ENCODE measurements at regions not wholly inside any gene's neighbourhood (a gene's known extent, or its start where the extent isn't known, plus 50 kb on each side); places are given as distances from the start of the nearest gene placed in this dataset.

DNA sequence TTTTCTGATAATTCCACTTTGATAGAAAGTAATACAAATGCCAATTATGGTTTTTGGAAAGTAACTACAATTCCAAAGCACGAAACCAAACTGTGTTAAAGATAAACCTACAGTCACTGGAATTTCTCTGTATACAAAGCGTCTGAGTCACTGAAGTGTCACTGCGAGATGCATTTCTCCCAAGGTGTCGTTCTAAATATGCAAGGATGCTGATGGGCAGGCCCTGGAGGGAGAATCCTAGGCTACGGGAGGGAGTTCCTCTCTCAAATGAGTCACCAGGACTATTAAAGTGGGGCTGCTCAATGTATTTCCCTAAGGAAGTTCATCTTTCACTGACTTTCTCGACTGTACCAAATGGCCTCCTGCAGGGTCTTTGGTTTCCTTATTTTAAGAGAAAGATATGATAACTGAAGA lies 163.8 kb upstream of the STK17B start:
- no peaks in the 10 kb centered on the region for H3K36me3 Mint-ChIP-seq
- peaks cover 0 to 6% (median 3%) of the 10 kb centered on the region in 3 donors for H3K4me1 Mint-ChIP-seq
- H3K27ac Mint-ChIP-seq = no peak overlapping the region
- Histone ChIP-seq H3K4me1 (ENCODE audit: control insufficient read depth in 1 of 2, extremely low read depth in 1 of 2, insufficient read depth in 2 of 2, low read length in 2 of 2) (no peaks in the 10 kb centered on the region), H3K27ac (ENCODE audit: low read length) (no peak overlapping the region), H3K27me3 (replicated peaks in 1 of 2; ENCODE audit: control insufficient read depth in 2 of 2, extremely low read depth in 1 of 2, insufficient read depth in 2 of 2, low read length in 1 of 2) (no peaks in the 10 kb centered on the region), H3K9me3 (no peaks in the 10 kb centered on the region), H3K4me3 (ENCODE audit: control insufficient read depth in 1 of 2, extremely low read depth in 1 of 2, low read length in 1 of 2) (no peak overlapping the region), H3K36me3 (ENCODE audit: control insufficient read depth in 2 of 2, extremely low read depth in 1 of 2, insufficient read depth in 1 of 2, low read length in 1 of 2) (no peaks in the 10 kb centered on the region)
- no peak for ATAC-seq (replicated peaks in 1 of 4)
- no peaks in the 10 kb centered on the region for H3K9me3 Mint-ChIP-seq
- POLR2A ChIA-PET = no interaction called here
- peaks cover 0 to 5% of the 10 kb centered on the region in 2 donors for H3K27me3 Mint-ChIP-seq
- no peak for DNase-seq
- 88% methylated on average over 5 of the region's 6 CpGs for WGBS (ENCODE audit: insufficient coverage)
- CTCF ChIA-PET = interaction anchor here (0.5 to 1.6 kb wide), 4 partner anchors 12 to 267 kb away, joined by 3 to 4 read pairs (median 3); partner anchors contain the start of gene DNAH7 (in 1 of the 2)
- H3K4me3 Mint-ChIP-seq = no peak overlapping the region

DNA sequence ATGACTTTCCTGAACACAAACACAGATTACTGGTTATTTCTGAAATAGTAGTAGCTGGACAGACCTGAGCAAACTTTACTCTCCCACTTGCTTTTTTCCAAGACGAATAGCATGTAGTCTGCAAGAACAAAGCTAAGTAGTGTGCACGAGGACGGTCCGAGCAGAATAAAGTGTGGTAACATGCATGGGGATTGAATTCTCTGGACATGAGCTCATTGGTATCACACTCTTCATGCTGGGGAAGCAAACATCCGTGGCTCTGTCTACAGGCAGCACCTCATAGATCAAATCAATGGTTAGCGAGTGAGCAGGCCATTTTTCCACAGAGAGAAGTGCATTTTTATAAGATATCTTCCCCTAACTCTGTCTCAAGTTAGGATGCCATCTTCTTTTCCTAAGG lies 164.8 kb upstream of the STK17B start:
- no peaks in the 10 kb centered on the region for H3K27me3 ChIP-seq (replicated peaks in 1 of 2; ENCODE audit: control insufficient read depth in 2 of 2, extremely low read depth in 1 of 2, insufficient read depth in 2 of 2, low read length in 1 of 2)
- no peak overlapping the region for H3K4me3 ChIP-seq (ENCODE audit: control insufficient read depth in 1 of 2, extremely low read depth in 1 of 2, low read length in 1 of 2)
- 81% methylated on average over 5 of the region's 6 CpGs for WGBS (ENCODE audit: insufficient coverage)
- ChIA-PET POLR2A (interaction anchor here in 1 of 2 donors (0.6 kb wide), 1 partner anchor 15 kb away, joined by 3 read pairs; no protein-coding TSS in a partner anchor), CTCF (interaction anchor here (0.8 to 2.4 kb wide), 8 partner anchors 12 to 268 kb away, joined by 3 to 35 read pairs (median 10); partner anchors contain the start of gene DNAH7 (in 1 of the 2))
- no peak overlapping the region for H3K4me3 Mint-ChIP-seq
- no peaks in the 10 kb centered on the region for H3K9me3 ChIP-seq
- no peak overlapping the region for H3K27ac ChIP-seq (ENCODE audit: low read length)
- ATAC-seq (replicated peaks in 1 of 4) (no peak), DNase-seq (no peak)
- no peaks in the 10 kb centered on the region for H3K36me3 Mint-ChIP-seq
- H3K9me3 Mint-ChIP-seq = no peaks in the 10 kb centered on the region
- H3K36me3 ChIP-seq (ENCODE audit: control insufficient read depth in 2 of 2, extremely low read depth in 1 of 2, insufficient read depth in 1 of 2, low read length in 1 of 2) = no peaks in the 10 kb centered on the region
- H3K27me3 Mint-ChIP-seq = peaks cover 0 to 5% of the 10 kb centered on the region in 2 donors
- H3K4me1 Mint-ChIP-seq = peaks cover 0 to 6% (median 3%) of the 10 kb centered on the region in 3 donors
- no peaks in the 10 kb centered on the region for H3K4me1 ChIP-seq (ENCODE audit: control insufficient read depth in 1 of 2, extremely low read depth in 1 of 2, insufficient read depth in 2 of 2, low read length in 2 of 2)
- H3K27ac Mint-ChIP-seq = no peak overlapping the region

DNA sequence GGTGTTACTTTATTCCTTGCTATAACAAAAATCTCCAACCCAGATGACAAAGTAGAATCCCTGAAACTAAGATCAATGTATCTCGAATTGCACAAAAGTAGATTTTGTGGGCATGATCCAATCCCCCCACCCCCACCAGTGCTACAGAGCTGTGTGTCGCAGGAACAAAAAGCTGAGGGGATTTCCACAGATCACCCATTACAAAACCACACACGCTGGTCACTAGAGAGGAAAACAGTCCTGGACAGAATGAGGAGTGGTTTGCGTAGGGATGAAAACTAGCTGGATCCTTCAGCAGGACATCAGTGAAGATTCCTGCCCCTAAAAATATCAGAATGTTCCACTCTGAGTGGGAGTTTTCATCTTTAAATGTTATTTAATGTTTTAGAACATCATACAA lies 165.3 kb upstream of the STK17B start:
- no peaks in the 10 kb centered on the region for H3K36me3 Mint-ChIP-seq
- H3K27ac Mint-ChIP-seq = no peak overlapping the region
- no CpG with 5 or more reads among the region's 4 CpGs for WGBS (ENCODE audit: insufficient coverage)
- ChIA-PET CTCF (interaction anchor here (0.5 to 2.4 kb wide), 16 partner anchors 11 to 672 kb away, joined by 3 to 35 read pairs (median 4); partner anchors contain the start of gene DNAH7 (in 1 of the 2)), POLR2A (interaction anchor here (0.6 to 1.0 kb wide), 4 partner anchors 15 to 280 kb away, joined by 3 to 4 read pairs (median 4); no protein-coding TSS in a partner anchor)
- H3K4me1 Mint-ChIP-seq = peaks cover 0 to 6% (median 3%) of the 10 kb centered on the region in 3 donors
- H3K27me3 Mint-ChIP-seq = peaks cover 0 to 5% of the 10 kb centered on the region in 2 donors
- H3K27me3 ChIP-seq (replicated peaks in 1 of 2; ENCODE audit: control insufficient read depth in 2 of 2, extremely low read depth in 1 of 2, insufficient read depth in 2 of 2, low read length in 1 of 2) = no peaks in the 10 kb centered on the region
- no peaks in the 10 kb centered on the region for H3K4me1 ChIP-seq (ENCODE audit: control insufficient read depth in 1 of 2, extremely low read depth in 1 of 2, insufficient read depth in 2 of 2, low read length in 2 of 2)
- no peaks in the 10 kb centered on the region for H3K9me3 Mint-ChIP-seq
- H3K4me3 Mint-ChIP-seq = no peak overlapping the region
- H3K36me3 ChIP-seq (ENCODE audit: control insufficient read depth in 2 of 2, extremely low read depth in 1 of 2, insufficient read depth in 1 of 2, low read length in 1 of 2) = no peaks in the 10 kb centered on the region
- H3K4me3 ChIP-seq (ENCODE audit: control insufficient read depth in 1 of 2, extremely low read depth in 1 of 2, low read length in 1 of 2) = no peak overlapping the region
- H3K9me3 ChIP-seq = no peaks in the 10 kb centered on the region
- no peak overlapping the region for H3K27ac ChIP-seq (ENCODE audit: low read length)
- ATAC-seq (replicated peaks in 1 of 4) (no peak), DNase-seq (peak in 1 of 35 experiments; percentile 16)

DNA sequence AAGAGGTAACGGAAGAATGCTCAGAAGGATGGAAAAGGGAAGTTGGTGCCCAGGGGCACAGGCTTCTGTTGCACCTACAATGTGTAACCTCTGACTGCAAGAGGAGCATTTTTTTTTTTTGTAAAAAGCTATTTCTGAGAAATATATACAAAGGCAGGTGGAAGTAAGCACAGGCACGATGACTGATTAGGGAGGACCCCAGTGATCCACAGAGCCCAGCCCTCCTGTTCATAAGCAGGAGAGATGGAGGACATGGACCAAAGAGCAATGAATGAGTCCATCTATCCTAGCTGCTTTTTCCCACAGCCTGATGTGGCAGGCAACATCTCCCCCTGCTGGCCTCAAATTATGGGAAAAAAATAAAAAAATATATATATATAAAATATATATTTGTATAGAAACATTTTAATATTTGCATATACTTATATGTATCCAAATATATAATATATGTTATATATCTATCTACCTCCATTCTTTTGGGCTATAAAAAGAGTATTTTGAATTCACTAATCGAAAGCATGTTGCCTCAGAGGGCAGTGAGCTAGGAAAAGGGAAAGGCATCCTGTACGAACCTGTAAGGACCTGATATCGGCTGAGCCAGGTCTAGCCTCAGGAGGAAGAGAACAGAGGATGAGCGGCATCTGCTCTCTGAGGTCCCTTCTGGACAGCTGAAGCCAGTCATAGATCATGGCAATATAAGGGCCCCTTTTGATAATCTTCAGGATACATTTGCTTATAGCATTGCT lies 166.0 kb upstream of the STK17B start:
- ATAC-seq (replicated peaks in 1 of 4) (peak in 2 of 4 experiments; percentile 20 to 32), DNase-seq (peak in 12 of 35 experiments; percentile 1 to 60 (median 8))
- H3K4me1 Mint-ChIP-seq = peaks cover 0 to 6% (median 3%) of the 10 kb centered on the region in 3 donors
- H3K27me3 ChIP-seq (replicated peaks in 1 of 2; ENCODE audit: control insufficient read depth in 2 of 2, extremely low read depth in 1 of 2, insufficient read depth in 2 of 2, low read length in 1 of 2) = no peaks in the 10 kb centered on the region
- H3K27ac ChIP-seq (ENCODE audit: low read length) = no peak overlapping the region
- no peaks in the 10 kb centered on the region for H3K9me3 ChIP-seq
- POLR2A ChIA-PET = interaction anchor here (0.6 to 1.0 kb wide), 4 partner anchors 186 to 281 kb away, joined by 3 to 5 read pairs (median 4); no protein-coding TSS in a partner anchor
- CTCF ChIA-PET = interaction anchor here (0.5 to 2.4 kb wide), 20 partner anchors 11 to 673 kb away, joined by 3 to 35 read pairs (median 4); partner anchors contain the start of gene DNAH7 (in 1 of the 2)
- H3K4me3 ChIP-seq (ENCODE audit: control insufficient read depth in 1 of 2, extremely low read depth in 1 of 2, low read length in 1 of 2) = no peak overlapping the region
- H3K36me3 Mint-ChIP-seq = no peaks in the 10 kb centered on the region
- no peaks in the 10 kb centered on the region for H3K36me3 ChIP-seq (ENCODE audit: control insufficient read depth in 2 of 2, extremely low read depth in 1 of 2, insufficient read depth in 1 of 2, low read length in 1 of 2)
- no peak overlapping the region for H3K4me3 Mint-ChIP-seq
- H3K9me3 Mint-ChIP-seq = no peaks in the 10 kb centered on the region
- no peaks in the 10 kb centered on the region for H3K4me1 ChIP-seq (ENCODE audit: control insufficient read depth in 1 of 2, extremely low read depth in 1 of 2, insufficient read depth in 2 of 2, low read length in 2 of 2)
- 76% methylated on average over 4 of the region's 6 CpGs for WGBS (ENCODE audit: insufficient coverage)
- no peak overlapping the region for H3K27ac Mint-ChIP-seq
- peaks cover 0 to 5% of the 10 kb centered on the region in 2 donors for H3K27me3 Mint-ChIP-seq

DNA sequence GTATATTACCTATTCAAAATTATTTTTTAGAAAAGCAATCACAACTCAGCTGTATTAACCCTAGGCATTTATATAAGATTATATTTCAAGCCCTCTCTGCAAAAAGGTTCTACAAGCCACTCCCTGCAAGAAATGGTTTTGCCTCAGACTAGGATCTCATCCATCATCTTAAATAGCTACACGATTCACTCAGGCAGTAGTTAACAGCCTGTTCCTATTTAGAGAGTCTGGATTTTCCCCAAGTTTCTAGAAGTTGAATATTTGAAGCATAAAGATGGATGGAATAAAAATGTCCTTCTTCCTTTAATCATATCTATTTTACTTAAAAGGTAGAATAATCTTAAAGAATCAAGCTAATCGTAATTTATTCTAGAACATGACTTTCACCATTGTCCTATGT lies 167.1 kb upstream of the STK17B start:
- Mint-ChIP-seq H3K4me1 (peaks cover 0 to 6% (median 3%) of the 10 kb centered on the region in 3 donors), H3K36me3 (no peaks in the 10 kb centered on the region), H3K27me3 (peaks cover 0 to 5% of the 10 kb centered on the region in 2 donors), H3K27ac (no peak overlapping the region), H3K4me3 (no peak overlapping the region), H3K9me3 (no peaks in the 10 kb centered on the region)
- ChIA-PET CTCF (interaction anchor here (0.6 to 1.5 kb wide), 7 partner anchors 9 to 679 kb away, joined by 3 to 6 read pairs (median 3); no protein-coding TSS in a partner anchor), POLR2A (no interaction called here)
- Histone ChIP-seq H3K9me3 (no peaks in the 10 kb centered on the region), H3K36me3 (ENCODE audit: control insufficient read depth in 2 of 2, extremely low read depth in 1 of 2, insufficient read depth in 1 of 2, low read length in 1 of 2) (no peaks in the 10 kb centered on the region), H3K4me1 (ENCODE audit: control insufficient read depth in 1 of 2, extremely low read depth in 1 of 2, insufficient read depth in 2 of 2, low read length in 2 of 2) (no peaks in the 10 kb centered on the region), H3K27ac (ENCODE audit: low read length) (no peak overlapping the region), H3K27me3 (replicated peaks in 1 of 2; ENCODE audit: control insufficient read depth in 2 of 2, extremely low read depth in 1 of 2, insufficient read depth in 2 of 2, low read length in 1 of 2) (no peaks in the 10 kb centered on the region), H3K4me3 (ENCODE audit: control insufficient read depth in 1 of 2, extremely low read depth in 1 of 2, low read length in 1 of 2) (no peak overlapping the region)
- DNase-seq = no peak
- ATAC-seq (replicated peaks in 1 of 4) = no peak
- no CpG with 5 or more reads among the region's 2 CpGs for WGBS (ENCODE audit: insufficient coverage)

DNA sequence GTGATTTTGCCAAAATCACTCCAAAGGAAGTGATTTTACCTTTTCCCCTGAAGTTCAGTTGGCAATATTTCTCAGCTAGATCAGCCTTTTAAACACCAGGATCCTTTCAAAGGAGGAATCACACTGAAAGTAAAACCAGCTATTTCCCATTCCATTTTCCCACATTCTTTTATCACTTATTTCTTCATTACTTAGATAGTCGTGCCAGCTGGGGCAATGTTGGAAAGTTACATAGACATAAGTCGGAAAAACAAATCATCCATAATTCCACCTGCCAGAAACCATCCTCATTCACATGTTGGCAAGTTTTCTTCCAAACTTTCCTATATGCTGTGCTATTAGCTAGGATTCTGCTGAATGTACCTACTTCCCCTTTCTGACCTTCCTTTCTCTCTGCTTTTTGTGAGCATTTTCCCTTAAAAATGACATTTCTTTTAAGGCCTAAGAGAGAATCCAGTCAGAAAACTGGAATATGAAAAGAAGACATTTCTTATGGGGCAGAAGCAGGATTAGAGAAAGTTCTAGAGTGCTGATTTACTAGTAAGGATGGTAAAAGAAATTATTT lies 170.0 kb upstream of the STK17B start:
- Mint-ChIP-seq H3K4me1 (peaks cover 0 to 3% (median 0%) of the 10 kb centered on the region in 3 donors), H3K9me3 (no peaks in the 10 kb centered on the region), H3K4me3 (no peak overlapping the region), H3K27me3 (no peaks in the 10 kb centered on the region), H3K27ac (no peak overlapping the region), H3K36me3 (no peaks in the 10 kb centered on the region)
- H3K27me3 ChIP-seq (replicated peaks in 1 of 2; ENCODE audit: control insufficient read depth in 2 of 2, extremely low read depth in 1 of 2, insufficient read depth in 2 of 2, low read length in 1 of 2) = no peaks in the 10 kb centered on the region
- CTCF ChIA-PET = interaction anchor here in 1 of 2 donors (0.6 kb wide), 1 partner anchor 13 kb away, joined by 4 read pairs; no protein-coding TSS in a partner anchor
- 83% methylated on average over 2 of the region's 2 CpGs for WGBS (ENCODE audit: insufficient coverage)
- no peaks in the 10 kb centered on the region for H3K36me3 ChIP-seq (ENCODE audit: control insufficient read depth in 2 of 2, extremely low read depth in 1 of 2, insufficient read depth in 1 of 2, low read length in 1 of 2)
- H3K4me1 ChIP-seq (ENCODE audit: control insufficient read depth in 1 of 2, extremely low read depth in 1 of 2, insufficient read depth in 2 of 2, low read length in 2 of 2) = no peaks in the 10 kb centered on the region
- no peak overlapping the region for H3K27ac ChIP-seq (ENCODE audit: low read length)
- H3K4me3 ChIP-seq (ENCODE audit: control insufficient read depth in 1 of 2, extremely low read depth in 1 of 2, low read length in 1 of 2) = no peak overlapping the region
- POLR2A ChIA-PET = interaction anchor here (0.6 kb wide), 2 partner anchors 213 to 530 kb away, joined by 3 read pairs; no protein-coding TSS in a partner anchor
- ATAC-seq (replicated peaks in 1 of 4) = no peak
- no peak for DNase-seq
- no peaks in the 10 kb centered on the region for H3K9me3 ChIP-seq
